AG09309 (cell line): ENCODE measurements at regions not wholly inside any gene's neighbourhood (a gene's known extent, or its start where the extent isn't known, plus 50 kb on each side); places are given as distances from the start of the nearest gene placed in this dataset.

Experiments used
- DNase-seq: peaks from one replicate; pipeline ENCODE4 v3.0.0-alpha.2; 2010; ENCODE audit warnings: low read depth
- H3K4me3 ChIP-seq: 2 replicates; pipeline ENCODE4 v1.5.1; 2011; ENCODE audit warnings: mild to moderate bottlenecking, low read depth, low read length, moderate library complexity; ENCODE audit not compliant: control insufficient read depth
- TF ChIP-seq, protein P1 (sequence below): IDR thresholded peaks from 2 replicates; pipeline ENCODE4 v1.5.1; 2011; ENCODE audit warnings: mild to moderate bottlenecking, low read depth, low read length, inconsistent platforms; ENCODE audit not compliant: insufficient read depth, control insufficient read depth; ENCODE audit errors: missing control alignments

DNA sequence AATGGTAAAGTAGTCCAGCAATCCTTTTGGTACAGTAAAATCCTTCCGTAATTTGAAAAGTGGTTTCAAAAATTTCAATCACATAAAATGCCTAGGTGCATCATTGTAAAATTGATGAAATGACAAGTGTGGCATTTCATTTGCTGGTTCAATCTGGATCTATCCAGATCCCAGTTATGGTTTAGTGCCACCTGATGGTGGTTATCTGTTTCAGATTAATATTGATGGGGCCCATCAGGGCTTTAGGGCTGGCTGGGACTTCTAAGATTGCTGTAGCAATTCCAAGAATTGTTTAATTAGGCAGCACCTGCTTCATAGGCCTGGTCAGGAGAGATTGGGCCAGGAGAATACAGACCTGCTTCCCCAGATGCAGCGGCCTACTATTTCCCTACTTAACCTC, 55.5 kb upstream of the PIK3C3 start:
- TF ChIP-seq, protein P1, sequence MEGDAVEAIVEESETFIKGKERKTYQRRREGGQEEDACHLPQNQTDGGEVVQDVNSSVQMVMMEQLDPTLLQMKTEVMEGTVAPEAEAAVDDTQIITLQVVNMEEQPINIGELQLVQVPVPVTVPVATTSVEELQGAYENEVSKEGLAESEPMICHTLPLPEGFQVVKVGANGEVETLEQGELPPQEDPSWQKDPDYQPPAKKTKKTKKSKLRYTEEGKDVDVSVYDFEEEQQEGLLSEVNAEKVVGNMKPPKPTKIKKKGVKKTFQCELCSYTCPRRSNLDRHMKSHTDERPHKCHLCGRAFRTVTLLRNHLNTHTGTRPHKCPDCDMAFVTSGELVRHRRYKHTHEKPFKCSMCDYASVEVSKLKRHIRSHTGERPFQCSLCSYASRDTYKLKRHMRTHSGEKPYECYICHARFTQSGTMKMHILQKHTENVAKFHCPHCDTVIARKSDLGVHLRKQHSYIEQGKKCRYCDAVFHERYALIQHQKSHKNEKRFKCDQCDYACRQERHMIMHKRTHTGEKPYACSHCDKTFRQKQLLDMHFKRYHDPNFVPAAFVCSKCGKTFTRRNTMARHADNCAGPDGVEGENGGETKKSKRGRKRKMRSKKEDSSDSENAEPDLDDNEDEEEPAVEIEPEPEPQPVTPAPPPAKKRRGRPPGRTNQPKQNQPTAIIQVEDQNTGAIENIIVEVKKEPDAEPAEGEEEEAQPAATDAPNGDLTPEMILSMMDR = peak; percentile 3
- H3K4me3 ChIP-seq = no peak overlapping the region
- DNase-seq = no peak

DNA sequence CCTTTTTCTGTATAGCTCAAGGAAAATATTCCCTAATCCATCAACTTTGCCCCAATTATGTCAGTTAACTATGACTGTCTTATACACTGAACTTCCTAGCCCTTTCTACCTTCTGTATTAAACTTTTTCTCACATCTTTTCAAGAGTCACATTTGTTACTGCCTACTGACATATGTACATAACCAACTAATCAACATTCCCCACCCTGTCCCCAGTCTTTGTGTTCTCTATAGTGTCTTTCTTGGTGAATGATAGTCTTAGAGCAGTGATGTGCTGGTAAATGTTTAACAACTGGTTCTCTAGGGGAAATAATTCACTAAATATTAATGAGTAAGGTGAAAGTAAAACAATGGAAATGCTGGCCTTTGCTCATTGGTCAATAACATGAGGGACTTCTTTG, 61.6 kb upstream of the PIK3C3 start:
- H3K4me3 ChIP-seq = no peak overlapping the region
- TF ChIP-seq, protein P1 = no peak
- no peak for DNase-seq

DNA sequence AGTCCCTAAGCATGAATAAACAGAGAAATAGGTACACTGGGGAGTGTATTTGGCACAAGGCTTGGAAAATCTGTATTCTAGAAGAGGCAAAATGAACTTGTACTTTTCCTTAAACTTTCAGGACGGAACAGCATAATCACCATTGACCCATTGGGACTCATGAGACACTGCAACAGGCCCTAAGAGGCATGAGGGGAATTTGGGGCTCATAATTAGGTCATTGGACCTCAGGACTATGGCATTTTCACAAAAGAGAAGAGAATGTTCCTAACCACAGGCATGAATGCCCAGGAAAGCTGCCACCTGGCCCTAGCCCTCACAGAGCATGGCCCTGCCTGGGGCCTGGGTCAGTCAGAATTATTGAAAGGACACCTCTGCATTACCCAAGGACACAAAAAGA, 67.9 kb upstream of the PIK3C3 start:
- TF ChIP-seq, protein P1 = no peak
- no peak for DNase-seq

DNA sequence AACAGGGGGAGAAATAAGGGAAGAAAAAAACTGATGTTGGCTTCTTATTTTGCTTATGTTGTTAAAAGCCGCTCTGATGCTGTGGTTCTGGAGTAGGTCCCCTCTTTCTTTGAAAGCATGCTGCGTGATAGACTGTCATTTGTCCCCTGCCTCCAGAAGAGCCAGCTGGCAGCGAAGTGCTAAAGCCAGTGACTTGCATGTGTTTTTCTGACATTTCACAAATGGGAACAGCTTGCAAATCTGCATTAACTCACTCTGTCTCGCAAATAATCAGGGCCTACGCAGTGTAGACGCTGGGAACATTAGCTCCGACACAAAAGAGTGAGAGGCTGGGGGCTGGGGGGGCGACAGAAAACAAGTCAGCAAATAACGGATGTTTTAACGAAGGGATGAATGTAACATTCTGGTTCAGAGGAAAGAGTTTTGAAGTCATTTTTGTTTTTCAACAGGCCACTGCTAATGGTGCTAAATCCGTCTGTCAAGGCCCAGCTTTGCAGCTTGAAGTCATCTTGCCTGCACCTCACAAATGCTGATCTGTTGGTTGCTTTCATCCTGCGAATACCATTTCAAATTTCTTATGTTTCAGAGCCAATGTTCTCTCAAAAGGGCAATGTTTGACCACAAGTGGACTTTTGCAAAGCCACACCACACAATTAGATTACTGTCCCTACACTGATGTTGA, 68.8 kb upstream of the PIK3C3 start:
- H3K4me3 ChIP-seq = no peak overlapping the region
- DNase-seq = no peak
- TF ChIP-seq, protein P1 = no peak

More for the DNA sequence above, 67.9 kb upstream of the PIK3C3 start:
- H3K4me3 ChIP-seq = no peak overlapping the region

DNA sequence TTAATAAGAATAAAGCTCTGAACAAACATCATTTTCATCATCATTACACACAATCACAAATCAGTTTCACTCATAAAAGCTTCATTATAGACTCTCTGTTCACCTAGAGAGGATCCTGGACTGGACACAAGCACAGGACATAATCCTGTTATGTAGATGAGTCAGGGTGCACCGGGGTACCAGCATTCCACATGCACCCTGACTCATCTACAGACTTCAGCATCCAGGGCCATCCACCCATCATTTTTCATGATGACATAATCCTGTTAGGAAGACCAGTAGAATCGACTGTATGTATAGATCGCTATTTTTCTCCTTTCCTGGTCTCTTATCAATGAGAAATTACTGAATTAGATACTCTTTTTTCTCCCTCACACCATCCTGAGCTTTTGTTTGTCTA, 73.7 kb upstream of the PIK3C3 start:
- no peak overlapping the region for H3K4me3 ChIP-seq
- DNase-seq = no peak
- TF ChIP-seq, protein P1 = no peak

DNA sequence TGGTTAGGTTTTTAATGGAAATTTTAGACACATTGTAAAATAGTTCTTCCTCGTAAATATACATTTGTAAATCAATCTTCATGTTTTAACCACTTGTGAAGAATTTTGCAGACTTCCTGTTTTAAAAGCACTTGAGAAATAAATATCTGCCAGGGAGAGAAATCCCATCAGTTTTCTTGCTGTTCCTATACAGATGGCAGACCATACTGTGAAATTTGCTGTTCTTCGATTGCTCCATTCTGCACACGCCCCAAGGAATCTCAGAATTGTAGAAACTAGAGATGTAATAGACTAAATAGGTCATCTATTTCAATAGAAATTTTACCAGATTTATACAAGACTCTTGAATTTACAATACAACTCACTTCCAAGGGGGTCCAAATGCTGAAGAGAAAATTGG, 75.8 kb upstream of the PIK3C3 start:
- H3K4me3 ChIP-seq = no peak overlapping the region
- no peak for DNase-seq
- TF ChIP-seq, protein P1 = no peak
